Caco-2 (cell line): ENCODE measurements at regions not wholly inside any gene's neighbourhood (a gene's known extent, or its start where the extent isn't known, plus 50 kb on each side); places are given as distances from the start of the nearest gene placed in this dataset.

Experiments used
- BruUV-seq: library from RNA; stranded (reverse); fragments of 400-500 nt; replicated peaks from 2 replicates; lab custom pipeline; 2021; lab: Mats Ljungman, UMichigan
- CTCF ChIA-PET: fragments of 300-600 bp; sonication (Branson Sonifier 250); formaldehyde crosslinking; loops from one replicate; lab custom pipeline; 2022; ENCODE audit warnings: antibody characterized with exemption; lab: Charles Lee
- POLR2A ChIA-PET: fragments of 300-600 bp; sonication (Branson Sonifier 250); formaldehyde crosslinking; loops from one replicate; lab custom pipeline; 2022; ENCODE audit warnings: antibody characterized with exemption; lab: Charles Lee
- DNase-seq, 2 experiments: peaks; one replicate each; pipeline versions ENCODE4 v3.0.0 to v3.0.0-alpha.2; 2020 to 2022
- H3K27me3 ChIP-seq: replicated peaks from 2 replicates; pipeline ENCODE4 v1.6.0; 2011; ENCODE audit warnings: low read length; ENCODE audit not compliant: control insufficient read depth, insufficient read depth
- H3K36me3 ChIP-seq: 2 replicates; pipeline ENCODE4 v1.5.1; 2011; ENCODE audit warnings: low read length; ENCODE audit not compliant: control insufficient read depth, insufficient read depth
- H3K4me1 ChIP-seq: fragments of 250-450 bp; sonication (Bioruptor Pico); 2 replicates; pipeline ENCODE4 v1.5.1; 2020; ENCODE audit warnings: mild to moderate bottlenecking
- H3K4me3 ChIP-seq: 2 replicates; pipeline ENCODE4 v1.5.1; 2011; ENCODE audit warnings: low read depth, mild to moderate bottlenecking, control low read depth, low read length
- H3K9me3 ChIP-seq: fragments of 250-450 bp; sonication (Bioruptor Pico); 2 replicates; pipeline ENCODE4 v1.5.1; 2020; ENCODE audit warnings: mild to moderate bottlenecking, moderate library complexity
- H3K27ac Mint-ChIP-seq: one replicate; pipeline ENCODE4 v1.8.0; 2022; ENCODE audit warnings: mixed read lengths; ENCODE audit not compliant: unreplicated experiment
- H3K27me3 Mint-ChIP-seq: one replicate; pipeline ENCODE4 v1.8.0; 2022; ENCODE audit warnings: mixed read lengths; ENCODE audit not compliant: insufficient read depth, unreplicated experiment
- H3K36me3 Mint-ChIP-seq: one replicate; pipeline ENCODE4 v1.8.0; 2022; ENCODE audit warnings: mild to moderate bottlenecking, mixed read lengths; ENCODE audit not compliant: insufficient read depth, unreplicated experiment
- H3K4me1 Mint-ChIP-seq: one replicate; pipeline ENCODE4 v1.8.0; 2022; ENCODE audit warnings: low read depth, mixed read lengths; ENCODE audit not compliant: unreplicated experiment
- H3K4me3 Mint-ChIP-seq: one replicate; pipeline ENCODE4 v1.8.0; 2022; ENCODE audit warnings: mild to moderate bottlenecking, moderate library complexity, mixed read lengths; ENCODE audit not compliant: unreplicated experiment
- H3K9me3 Mint-ChIP-seq: one replicate; pipeline ENCODE4 v1.8.0; 2022; ENCODE audit warnings: mixed read lengths; ENCODE audit not compliant: unreplicated experiment
- intact Hi-C: fragments of 100-400 bp; cut with micrococcal nuclease; formaldehyde crosslinking; loops from one replicate; pipeline ENCODE4 v1.10.0; 2022; ENCODE audit not compliant: unreplicated experiment
- TF ChIP-seq, protein P1 (sequence below), 2 experiments: fragments of 200-600 bp in 1 of 2; IDR thresholded peaks; 1 replicate in 1 of 2; 2 replicates in 1 of 2; pipeline versions ENCODE4 v1.5.1 to v1.8.0; 2011 to 2022; ENCODE audit warnings: antibody characterized with exemption in 1 of 2, control low read depth in 1 of 2, inconsistent platforms in 1 of 2, low read depth in 1 of 2, low read length in 1 of 2, mild to moderate bottlenecking in 1 of 2, moderate library complexity in 1 of 2; ENCODE audit not compliant: insufficient read depth in 1 of 2, severe bottlenecking in 1 of 2, unreplicated experiment in 1 of 2

DNA sequence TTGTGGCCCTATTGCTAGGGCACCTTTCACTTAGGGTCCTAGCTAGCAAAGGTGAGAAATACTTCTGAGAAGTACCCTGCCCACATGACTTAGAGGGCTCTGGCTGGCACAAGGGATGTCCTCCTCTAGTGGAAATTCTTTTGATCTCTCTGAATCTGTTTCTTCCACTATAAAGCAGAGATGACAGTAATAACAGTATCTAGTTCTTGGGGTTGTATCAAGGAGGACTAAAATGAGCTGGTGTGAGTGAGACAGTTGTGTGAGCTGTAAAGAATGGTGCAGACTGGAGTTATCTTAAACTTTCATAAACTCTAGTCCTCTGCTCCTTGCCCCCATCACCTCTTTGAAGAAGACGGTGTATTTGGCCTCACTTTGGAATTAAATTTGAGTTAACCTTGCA is 157.8 kb upstream of the PLET1 start:
- peaks cover 22% of the 10 kb centered on the region for H3K27me3 Mint-ChIP-seq
- BruUV-seq = no TSS peak
- no peaks in the 10 kb centered on the region for H3K4me1 ChIP-seq
- H3K27me3 ChIP-seq = no peaks in the 10 kb centered on the region; the same call in 1 of the 2 replicates
- TF ChIP-seq, protein P1, sequence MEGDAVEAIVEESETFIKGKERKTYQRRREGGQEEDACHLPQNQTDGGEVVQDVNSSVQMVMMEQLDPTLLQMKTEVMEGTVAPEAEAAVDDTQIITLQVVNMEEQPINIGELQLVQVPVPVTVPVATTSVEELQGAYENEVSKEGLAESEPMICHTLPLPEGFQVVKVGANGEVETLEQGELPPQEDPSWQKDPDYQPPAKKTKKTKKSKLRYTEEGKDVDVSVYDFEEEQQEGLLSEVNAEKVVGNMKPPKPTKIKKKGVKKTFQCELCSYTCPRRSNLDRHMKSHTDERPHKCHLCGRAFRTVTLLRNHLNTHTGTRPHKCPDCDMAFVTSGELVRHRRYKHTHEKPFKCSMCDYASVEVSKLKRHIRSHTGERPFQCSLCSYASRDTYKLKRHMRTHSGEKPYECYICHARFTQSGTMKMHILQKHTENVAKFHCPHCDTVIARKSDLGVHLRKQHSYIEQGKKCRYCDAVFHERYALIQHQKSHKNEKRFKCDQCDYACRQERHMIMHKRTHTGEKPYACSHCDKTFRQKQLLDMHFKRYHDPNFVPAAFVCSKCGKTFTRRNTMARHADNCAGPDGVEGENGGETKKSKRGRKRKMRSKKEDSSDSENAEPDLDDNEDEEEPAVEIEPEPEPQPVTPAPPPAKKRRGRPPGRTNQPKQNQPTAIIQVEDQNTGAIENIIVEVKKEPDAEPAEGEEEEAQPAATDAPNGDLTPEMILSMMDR (IDR thresholded peaks at IDR 0.05; ENCODE audit: insufficient read depth in 1 of 2, low read depth in 1 of 2, low read length in 1 of 2, severe bottlenecking in 1 of 2, unreplicated experiment in 1 of 2) = no peak
- ChIA-PET CTCF (no interaction called here), POLR2A (no interaction called here)
- no peaks in the 10 kb centered on the region for H3K9me3 ChIP-seq
- no peak overlapping the region for H3K4me3 ChIP-seq
- H3K36me3 ChIP-seq = no peaks in the 10 kb centered on the region
- H3K27ac Mint-ChIP-seq = no peak overlapping the region
- no peaks in the 10 kb centered on the region for H3K9me3 Mint-ChIP-seq
- H3K4me3 Mint-ChIP-seq = no peak overlapping the region
- H3K4me1 Mint-ChIP-seq = no peaks in the 10 kb centered on the region
- intact Hi-C loops = no loop called here
- no peak for DNase-seq
- no peaks in the 10 kb centered on the region for H3K36me3 Mint-ChIP-seq

- H3K4me1 ChIP-seq = no peaks in the 10 kb centered on the region
- no peak overlapping the region for H3K4me3 ChIP-seq
- POLR2A ChIA-PET = no interaction called here
- H3K9me3 ChIP-seq = no peaks in the 10 kb centered on the region
- no peaks in the 10 kb centered on the region for H3K9me3 Mint-ChIP-seq
- no peaks in the 10 kb centered on the region for H3K4me1 Mint-ChIP-seq
- TF ChIP-seq, protein P1 (IDR thresholded peaks at IDR 0.05; ENCODE audit: insufficient read depth in 1 of 2, low read depth in 1 of 2, low read length in 1 of 2, severe bottlenecking in 1 of 2, unreplicated experiment in 1 of 2) = no peak
- H3K4me3 Mint-ChIP-seq = no peak overlapping the region
- BruUV-seq = no TSS peak
- no peak for DNase-seq
- H3K27me3 Mint-ChIP-seq = peaks cover 10% of the 10 kb centered on the region
- no peak overlapping the region for H3K27ac Mint-ChIP-seq
- H3K36me3 ChIP-seq = no peaks in the 10 kb centered on the region
- CTCF ChIA-PET = no interaction called here
- intact Hi-C loops = no loop called here
- no peaks in the 10 kb centered on the region; the same call in none of the 2 replicates for H3K27me3 ChIP-seq
- H3K36me3 Mint-ChIP-seq = no peaks in the 10 kb centered on the region
Observed at GRCh38 chr11:112421879-112422278, 161.2 kb upstream of the PLET1 start.

DNA sequence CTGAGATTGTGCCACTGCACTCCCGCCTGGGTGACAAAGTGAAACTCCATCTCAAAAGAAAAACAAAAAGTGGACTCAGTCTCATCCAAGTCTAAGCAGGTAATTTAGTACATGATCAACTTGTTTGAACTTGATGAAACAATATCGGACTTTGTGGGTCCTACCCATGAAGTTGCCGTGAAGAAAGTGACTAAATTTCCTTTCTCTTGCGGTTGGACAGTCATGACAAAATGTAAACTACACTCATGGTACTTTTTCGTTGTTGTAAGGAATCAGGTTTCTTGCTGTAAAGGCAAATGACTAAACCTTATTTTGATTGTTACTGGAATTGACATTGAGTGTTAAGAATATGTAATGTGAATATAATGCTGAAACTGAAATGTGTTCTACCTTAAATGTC is 164.5 kb upstream of the PLET1 start:
- Histone ChIP-seq H3K4me3 (no peak overlapping the region), H3K36me3 (no peaks in the 10 kb centered on the region), H3K4me1 (no peaks in the 10 kb centered on the region), H3K9me3 (0 out of 2 replicates have a peak, but pooled peaks cover 2% of the 10 kb centered on the region), H3K27me3 (no peaks in the 10 kb centered on the region; the same call in none of the 2 replicates)
- no peaks in the 10 kb centered on the region for H3K36me3 Mint-ChIP-seq
- no peaks in the 10 kb centered on the region for H3K4me1 Mint-ChIP-seq
- intact Hi-C loops = no loop called here
- TF ChIP-seq, protein P1 (IDR thresholded peaks at IDR 0.05; ENCODE audit: insufficient read depth in 1 of 2, low read depth in 1 of 2, low read length in 1 of 2, severe bottlenecking in 1 of 2, unreplicated experiment in 1 of 2) = no peak
- DNase-seq = no peak
- no peaks in the 10 kb centered on the region for H3K9me3 Mint-ChIP-seq
- ChIA-PET CTCF (no interaction called here), POLR2A (no interaction called here)
- no peak overlapping the region for H3K4me3 Mint-ChIP-seq
- peaks cover 5% of the 10 kb centered on the region for H3K27me3 Mint-ChIP-seq
- H3K27ac Mint-ChIP-seq = no peak overlapping the region
- no TSS peak for BruUV-seq
